Ectodermal cell (in vitro differentiated cells): ENCODE measurements at regions not wholly inside any gene's neighbourhood (a gene's known extent, or its start where the extent isn't known, plus 50 kb on each side); places are given as distances from the start of the nearest gene placed in this dataset.

ENCODE experiments used
- H3K27ac ChIP-seq: 2 replicates; pipeline ENCODE4 v1.7.0; 2013; ENCODE audit warnings: mild to moderate bottlenecking, low read depth, low read length; ENCODE audit not compliant: insufficient read depth, poor library complexity, severe bottlenecking
- H3K27me3 ChIP-seq: 2 replicates; pipeline ENCODE4 v1.7.0; 2013; ENCODE audit warnings: mild to moderate bottlenecking, low read length; ENCODE audit not compliant: insufficient read depth, control insufficient read depth, poor library complexity, severe bottlenecking
- H3K36me3 ChIP-seq: one replicate; pipeline ENCODE4 v1.7.0; 2013; ENCODE audit warnings: low read length; ENCODE audit not compliant: control insufficient read depth, insufficient read depth
- H3K4me1 ChIP-seq: one replicate; pipeline ENCODE4 v1.7.0; 2013; ENCODE audit warnings: low read length; ENCODE audit not compliant: control insufficient read depth, insufficient read depth
- H3K4me3 ChIP-seq: 2 replicates; pipeline ENCODE4 v1.7.0; 2013; ENCODE audit warnings: low read depth, low read length, control low read depth; ENCODE audit not compliant: insufficient read depth
- H3K9me3 ChIP-seq: 2 replicates; pipeline ENCODE4 v1.7.0; 2013; ENCODE audit warnings: mild to moderate bottlenecking, low read length, moderate library complexity; ENCODE audit not compliant: control insufficient read depth
- WGBS, 2 experiments: methylation state at CpG; one replicate each; pipeline ENCODE4 v1.1.7; 2013; ENCODE audit warnings: missing lambda C conversion rate in 2 of 2; 5-methylcytosine and 5-hydroxymethylcytosine counted together

GRCh38 chr14:82342596-82342995 is 808.9 kb upstream of the SEL1L start:
- H3K4me1 ChIP-seq: no peaks in the 10 kb centered on the region
- no peaks in the 10 kb centered on the region for H3K36me3 ChIP-seq
- H3K27me3 ChIP-seq: no peaks in the 10 kb centered on the region
- H3K9me3 ChIP-seq: no peaks in the 10 kb centered on the region
- H3K27ac ChIP-seq: no peak overlapping the region
- H3K4me3 ChIP-seq: no peak overlapping the region

GRCh38 chr14:82345184-82345583 is 811.5 kb upstream of the SEL1L start:
- H3K4me3 ChIP-seq: no peak overlapping the region
- H3K4me1 ChIP-seq: no peaks in the 10 kb centered on the region
- no peak overlapping the region for H3K27ac ChIP-seq
- H3K27me3 ChIP-seq: no peaks in the 10 kb centered on the region
- no peaks in the 10 kb centered on the region for H3K36me3 ChIP-seq
- no peaks in the 10 kb centered on the region for H3K9me3 ChIP-seq

GRCh38 chr14:82354126-82354525 is 820.5 kb upstream of the SEL1L start:
- Histone ChIP-seq H3K27me3 (no peaks in the 10 kb centered on the region), H3K4me3 (no peak overlapping the region), H3K27ac (no peak overlapping the region), H3K36me3 (no peaks in the 10 kb centered on the region), H3K9me3 (no peaks in the 10 kb centered on the region), H3K4me1 (no peaks in the 10 kb centered on the region)

GRCh38 chr14:82359201-82359600 is 825.5 kb upstream of the SEL1L start:
- no peak overlapping the region for H3K27ac ChIP-seq

GRCh38 chr14:82362452-82362851 is 828.8 kb upstream of the SEL1L start:
- no peaks in the 10 kb centered on the region for H3K27me3 ChIP-seq
- H3K36me3 ChIP-seq: no peaks in the 10 kb centered on the region
- H3K4me1 ChIP-seq: no peaks in the 10 kb centered on the region
- no peak overlapping the region for H3K27ac ChIP-seq
- no peak overlapping the region for H3K4me3 ChIP-seq
- H3K9me3 ChIP-seq: no peaks in the 10 kb centered on the region

More at GRCh38 chr14:82359201-82359600, 825.5 kb upstream of the SEL1L start:
- WGBS, 2 experiments: 89% methylated on average over 3 of the region's 3 CpGs
- no peaks in the 10 kb centered on the region for H3K9me3 ChIP-seq
- H3K36me3 ChIP-seq: no peaks in the 10 kb centered on the region
- H3K27me3 ChIP-seq: no peaks in the 10 kb centered on the region
- no peaks in the 10 kb centered on the region for H3K4me1 ChIP-seq
- H3K4me3 ChIP-seq: no peak overlapping the region

- no peaks in the 10 kb centered on the region for H3K9me3 ChIP-seq
- H3K27ac ChIP-seq: no peak overlapping the region
- H3K4me1 ChIP-seq: no peaks in the 10 kb centered on the region
- no peaks in the 10 kb centered on the region for H3K27me3 ChIP-seq
- H3K4me3 ChIP-seq: no peak overlapping the region
- no peaks in the 10 kb centered on the region for H3K36me3 ChIP-seq
- 95 to 97% methylated on average over 4 of the region's 4 CpGs for WGBS, 2 experiments
Observed at GRCh38 chr14:82365471-82365870, 831.8 kb upstream of the SEL1L start.

GRCh38 chr14:82366803-82367202 is 833.1 kb upstream of the SEL1L start:
- Histone ChIP-seq H3K4me1 (no peaks in the 10 kb centered on the region), H3K4me3 (no peak overlapping the region), H3K27ac (no peak overlapping the region), H3K36me3 (no peaks in the 10 kb centered on the region), H3K9me3 (no peaks in the 10 kb centered on the region), H3K27me3 (no peaks in the 10 kb centered on the region)
- 73 to 77% methylated on average over 2 of the region's 2 CpGs for WGBS, 2 experiments

GRCh38 chr14:82379291-82379690 is 845.6 kb upstream of the SEL1L start:
- no peaks in the 10 kb centered on the region for H3K4me1 ChIP-seq
- no peaks in the 10 kb centered on the region for H3K27me3 ChIP-seq
- H3K36me3 ChIP-seq: no peaks in the 10 kb centered on the region
- H3K27ac ChIP-seq: no peak overlapping the region
- 93 to 100% methylated on average over 2 of the region's 2 CpGs for WGBS, 2 experiments
- H3K4me3 ChIP-seq: no peak overlapping the region
- no peaks in the 10 kb centered on the region for H3K9me3 ChIP-seq

- no peaks in the 10 kb centered on the region for H3K9me3 ChIP-seq
- no peaks in the 10 kb centered on the region for H3K27me3 ChIP-seq
- H3K27ac ChIP-seq: no peak overlapping the region
- no peak overlapping the region for H3K4me3 ChIP-seq
- no peaks in the 10 kb centered on the region for H3K36me3 ChIP-seq
- no peaks in the 10 kb centered on the region for H3K4me1 ChIP-seq
Observed at GRCh38 chr14:82385048-82385447, 851.4 kb upstream of the SEL1L start.

- no peaks in the 10 kb centered on the region for H3K4me1 ChIP-seq
- no peak overlapping the region for H3K4me3 ChIP-seq
- H3K9me3 ChIP-seq: no peaks in the 10 kb centered on the region
- 90 to 95% methylated on average over 2 of the region's 2 CpGs for WGBS, 2 experiments
- no peak overlapping the region for H3K27ac ChIP-seq
- no peaks in the 10 kb centered on the region for H3K27me3 ChIP-seq
- H3K36me3 ChIP-seq: no peaks in the 10 kb centered on the region
Observed at GRCh38 chr14:82387699-82388098, 854.0 kb upstream of the SEL1L start.

GRCh38 chr14:82388488-82388887 is 854.8 kb upstream of the SEL1L start:
- H3K36me3 ChIP-seq: no peaks in the 10 kb centered on the region
- no peaks in the 10 kb centered on the region for H3K9me3 ChIP-seq
- H3K27ac ChIP-seq: no peak overlapping the region
- H3K27me3 ChIP-seq: no peaks in the 10 kb centered on the region
- WGBS, 2 experiments: 70 to 73% methylated on average over 4 of the region's 4 CpGs
- H3K4me3 ChIP-seq: no peak overlapping the region
- H3K4me1 ChIP-seq: no peaks in the 10 kb centered on the region
